DND-41 (cell line): ENCODE measurements at regions not wholly inside any gene's neighbourhood (a gene's known extent, or its start where the extent isn't known, plus 50 kb on each side); places are given as distances from the start of the nearest gene placed in this dataset.

Source experiments
- ATAC-seq: fragments of 200-7000 bp; cut with Tn5 transposase; 3 replicates; pipeline ENCODE4 v1.9.1; 2021; ENCODE audit warnings: low read depth; ENCODE audit not compliant: insufficient read depth
- DNase-seq: peaks from one replicate; pipeline ENCODE4 v3.0.0-alpha.2; 2020
- H2AFZ ChIP-seq: 2 replicates; pipeline ENCODE4 v1.6.0; 2012; ENCODE audit warnings: low read depth, low read length
- H3K27ac ChIP-seq: 2 replicates; pipeline ENCODE4 v1.5.1; 2012; ENCODE audit warnings: low read length, inconsistent platforms
- H3K27me3 ChIP-seq: fragments of 200-600 bp; sonication (generic); 2 replicates; pipeline ENCODE4 v1.6.0; 2012; ENCODE audit warnings: low read length, mild to moderate bottlenecking, inconsistent platforms; ENCODE audit not compliant: insufficient read depth, poor library complexity
- H3K36me3 ChIP-seq: 2 replicates; pipeline ENCODE4 v1.5.1; 2012; ENCODE audit warnings: low read length, inconsistent platforms; ENCODE audit not compliant: insufficient read depth
- H3K4me1 ChIP-seq: 2 replicates; pipeline ENCODE4 v1.5.1; 2012; ENCODE audit warnings: mild to moderate bottlenecking, low read length; ENCODE audit not compliant: insufficient read depth
- H3K4me2 ChIP-seq: 2 replicates; pipeline ENCODE4 v1.6.0; 2012; ENCODE audit warnings: mild to moderate bottlenecking, moderate library complexity, low read length, inconsistent platforms; ENCODE audit not compliant: insufficient read depth
- H3K4me3 ChIP-seq, 2 experiments: fragments of 200-600 bp in 1 of 2; shearing (Covaris generic) in 1 of 2; 2 replicates each; pipeline ENCODE4 v1.5.1; 2012 to 2016; ENCODE audit warnings: inconsistent platforms in 2 of 2, low read length in 2 of 2, mild to moderate bottlenecking in 2 of 2, low read depth in 1 of 2, moderate library complexity in 1 of 2
- H3K79me2 ChIP-seq: 2 replicates; pipeline ENCODE4 v1.6.0; 2012; ENCODE audit warnings: low read length, inconsistent platforms; ENCODE audit not compliant: insufficient read depth
- H3K9ac ChIP-seq: 2 replicates; pipeline ENCODE4 v1.6.0; 2012; ENCODE audit warnings: low read depth, mild to moderate bottlenecking, inconsistent platforms, low read length, moderate library complexity
- H3K9me3 ChIP-seq: 2 replicates; pipeline ENCODE4 v1.5.1; 2012; ENCODE audit warnings: low read length, moderate library complexity, mild to moderate bottlenecking, inconsistent platforms; ENCODE audit not compliant: insufficient read depth, severe bottlenecking
- H4K20me1 ChIP-seq: 2 replicates; pipeline ENCODE4 v1.6.0; 2012; ENCODE audit warnings: low read length; ENCODE audit not compliant: insufficient read depth
- EZH2 ChIP-seq: IDR thresholded peaks from 3 replicates; pipeline ENCODE4 v1.6.1; 2012; ENCODE audit warnings: borderline replicate concordance, low read depth, mild to moderate bottlenecking, moderate library complexity, low read length, inconsistent platforms; ENCODE audit not compliant: severe bottlenecking
- TF ChIP-seq, protein P1 (sequence below): IDR thresholded peaks from 2 replicates; pipeline ENCODE4 v1.5.1; 2012; ENCODE audit warnings: borderline replicate concordance, low read length, moderate library complexity, mild to moderate bottlenecking; ENCODE audit not compliant: poor library complexity, severe bottlenecking; ENCODE audit errors: extremely low read depth

DNA sequence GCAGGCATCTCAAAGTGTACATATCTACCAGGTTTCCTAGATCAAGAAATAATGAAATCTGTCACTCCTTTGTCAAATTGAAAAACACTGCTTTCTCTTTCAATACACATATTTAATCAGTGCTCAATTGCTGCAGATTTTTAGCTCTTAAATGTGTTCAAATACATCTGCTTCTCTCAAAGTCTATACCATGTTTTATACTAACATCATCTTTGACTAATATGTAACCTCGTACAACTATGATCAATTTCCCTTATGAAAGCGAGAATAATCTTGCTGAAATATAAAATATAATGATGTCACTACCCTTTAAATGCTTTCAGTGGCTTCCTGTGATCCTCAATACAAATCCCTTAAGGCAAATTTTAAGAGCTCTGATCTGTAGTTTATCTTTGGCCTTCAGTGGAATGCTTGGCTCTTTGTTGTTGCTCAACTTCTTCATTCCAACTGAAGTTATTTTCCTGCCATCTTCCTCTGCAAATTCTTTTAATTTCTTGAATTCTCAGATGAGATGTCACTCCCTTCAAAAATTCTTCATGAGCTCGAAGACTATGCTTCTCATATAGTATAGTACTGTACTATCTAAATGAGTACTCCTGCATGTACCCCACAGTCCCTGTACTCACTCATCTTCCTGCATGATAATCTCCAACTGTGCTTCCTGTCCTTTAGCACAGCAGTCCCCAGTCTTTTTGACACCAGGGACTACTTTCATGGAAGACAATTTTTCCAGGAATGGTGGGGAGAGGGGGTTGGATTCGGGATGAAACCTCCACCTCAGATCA is 545.1 kb upstream of the GJE1 start:
- H4K20me1 ChIP-seq = no peaks in the 10 kb centered on the region
- no peak overlapping the region for H3K9ac ChIP-seq
- ATAC-seq (no peak), DNase-seq (no peak)
- no peak overlapping the region for H2AFZ ChIP-seq
- no peaks in the 10 kb centered on the region for H3K79me2 ChIP-seq
- no peak overlapping the region for H3K27ac ChIP-seq
- no peak for TF ChIP-seq EZH2
- TF ChIP-seq, protein P1, sequence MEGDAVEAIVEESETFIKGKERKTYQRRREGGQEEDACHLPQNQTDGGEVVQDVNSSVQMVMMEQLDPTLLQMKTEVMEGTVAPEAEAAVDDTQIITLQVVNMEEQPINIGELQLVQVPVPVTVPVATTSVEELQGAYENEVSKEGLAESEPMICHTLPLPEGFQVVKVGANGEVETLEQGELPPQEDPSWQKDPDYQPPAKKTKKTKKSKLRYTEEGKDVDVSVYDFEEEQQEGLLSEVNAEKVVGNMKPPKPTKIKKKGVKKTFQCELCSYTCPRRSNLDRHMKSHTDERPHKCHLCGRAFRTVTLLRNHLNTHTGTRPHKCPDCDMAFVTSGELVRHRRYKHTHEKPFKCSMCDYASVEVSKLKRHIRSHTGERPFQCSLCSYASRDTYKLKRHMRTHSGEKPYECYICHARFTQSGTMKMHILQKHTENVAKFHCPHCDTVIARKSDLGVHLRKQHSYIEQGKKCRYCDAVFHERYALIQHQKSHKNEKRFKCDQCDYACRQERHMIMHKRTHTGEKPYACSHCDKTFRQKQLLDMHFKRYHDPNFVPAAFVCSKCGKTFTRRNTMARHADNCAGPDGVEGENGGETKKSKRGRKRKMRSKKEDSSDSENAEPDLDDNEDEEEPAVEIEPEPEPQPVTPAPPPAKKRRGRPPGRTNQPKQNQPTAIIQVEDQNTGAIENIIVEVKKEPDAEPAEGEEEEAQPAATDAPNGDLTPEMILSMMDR = no peak
- no peaks in the 10 kb centered on the region for H3K27me3 ChIP-seq
- H3K9me3 ChIP-seq = no peaks in the 10 kb centered on the region
- H3K4me1 ChIP-seq = no peaks in the 10 kb centered on the region
- no peak overlapping the region for H3K4me2 ChIP-seq
- no peak overlapping the region for H3K4me3 ChIP-seq
- no peaks in the 10 kb centered on the region for H3K36me3 ChIP-seq

- DNase-seq (no peak), ATAC-seq (no peak)
- Histone ChIP-seq H3K36me3 (no peaks in the 10 kb centered on the region), H2AFZ (no peak overlapping the region), H3K79me2 (no peaks in the 10 kb centered on the region), H3K4me3 (no peak overlapping the region), H3K27ac (no peak overlapping the region), H3K4me2 (no peak overlapping the region), H4K20me1 (no peaks in the 10 kb centered on the region), H3K4me1 (no peaks in the 10 kb centered on the region), H3K9ac (no peak overlapping the region), H3K27me3 (no peaks in the 10 kb centered on the region), H3K9me3 (no peaks in the 10 kb centered on the region)
- TF ChIP-seq EZH2 = no peak
- TF ChIP-seq, protein P1 = no peak
These were observed 551.7 kb upstream of the GJE1 start for GRCh38 chr6:141580988-141581552.

DNA sequence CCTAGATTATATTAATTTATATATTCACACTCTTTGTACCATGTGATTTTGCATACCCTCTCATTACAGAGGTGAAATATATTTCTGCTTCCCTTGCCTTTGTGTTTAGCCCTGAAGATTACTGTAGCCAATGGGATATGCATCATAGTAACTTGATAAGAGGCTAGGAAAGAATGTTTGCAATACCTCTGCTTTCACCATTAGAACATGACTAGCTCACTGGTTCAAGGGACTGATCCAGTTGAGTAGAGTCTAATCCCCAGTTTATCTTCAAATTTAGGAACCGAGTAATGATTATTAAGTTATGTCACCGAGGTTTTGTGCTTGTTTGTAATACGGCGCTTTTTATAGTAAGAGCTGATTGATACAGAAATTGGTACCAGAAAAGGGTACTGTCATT is 552.6 kb upstream of the GJE1 start:
- Histone ChIP-seq H2AFZ (no peak overlapping the region), H3K9ac (no peak overlapping the region), H3K27ac (no peak overlapping the region), H3K79me2 (no peaks in the 10 kb centered on the region), H3K36me3 (no peaks in the 10 kb centered on the region), H3K4me2 (no peak overlapping the region), H3K4me1 (no peaks in the 10 kb centered on the region), H4K20me1 (no peaks in the 10 kb centered on the region), H3K27me3 (no peaks in the 10 kb centered on the region), H3K4me3 (no peak overlapping the region), H3K9me3 (no peaks in the 10 kb centered on the region)
- TF ChIP-seq, protein P1 = no peak
- no peak for TF ChIP-seq EZH2
- ATAC-seq = no peak
- no peak for DNase-seq
